Adrenal gland (tissue), 5 donors: ENCODE measurements at regions not wholly inside any gene's neighbourhood (a gene's known extent, or its start where the extent isn't known, plus 50 kb on each side); places are given as distances from the start of the nearest gene placed in this dataset.

ENCODE experiments used
- CTCF ChIP-seq, 6 experiments: fragments of 450-650 bp in 4 of 6; fragments of 200-600 bp in 2 of 6; sonication (generic) in 1 of 6; IDR thresholded peaks; 1 replicate in 5 of 6; 2 replicates in 1 of 6; pipeline versions ENCODE4 v1.5.1 to v1.8.0; 2016 to 2021; ENCODE audit warnings: antibody characterized with exemption in 6 of 6, mild to moderate bottlenecking in 2 of 6, moderate library complexity in 1 of 6
- POLR2A ChIP-seq, 2 donors: fragments of 450-650 bp; IDR thresholded peaks; one replicate each; pipeline ENCODE4 v1.6.1; 2017; ENCODE audit warnings: antibody characterized with exemption in 2 of 2, mild to moderate bottlenecking in 2 of 2, moderate library complexity in 1 of 2
- donor health status: DM: no; HTN: no; CAD: no.

GRCh38 chr7:156029460-156030007 lies 217.3 kb upstream of the SHH start:
- no peak for TF ChIP-seq CTCF (IDR thresholded peaks at IDR 0.05)
- no peak for TF ChIP-seq POLR2A (IDR thresholded peaks at IDR 0.05)
